ENCODE measurements at regions not wholly inside any gene's neighbourhood (a gene's known extent, or its start where the extent isn't known, plus 50 kb on each side); places are given as distances from the start of the nearest gene placed in this dataset.

DNA sequence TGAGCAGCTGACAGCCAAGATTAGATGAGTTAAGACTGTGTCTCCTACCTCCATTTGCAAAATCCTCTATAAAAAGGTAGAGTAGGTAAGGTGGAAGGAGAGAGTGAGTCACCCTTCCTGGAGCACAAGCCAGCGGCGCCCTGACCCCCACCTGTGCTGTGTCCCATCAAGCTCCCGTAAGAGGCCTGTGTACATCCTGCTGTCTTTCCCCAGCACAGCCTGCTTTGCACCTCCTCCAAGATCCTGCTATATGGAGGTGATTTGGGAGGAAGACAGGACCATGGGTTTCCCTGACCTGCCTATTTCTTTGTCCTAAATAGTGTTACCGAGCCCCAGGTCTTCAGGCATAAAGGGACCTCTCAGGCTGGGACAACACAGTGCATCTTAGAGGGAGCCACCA, 62.3 kb upstream of the UQCRFS1 start:
- TF ChIP-seq POLR2A (IDR thresholded peaks at IDR 0.05) (no peak), POLR2AphosphoS5 (IDR thresholded peaks at IDR 0.05) (no peak), EP300 (IDR thresholded peaks at IDR 0.05) (no peak)
- TF ChIP-seq, protein P1, sequence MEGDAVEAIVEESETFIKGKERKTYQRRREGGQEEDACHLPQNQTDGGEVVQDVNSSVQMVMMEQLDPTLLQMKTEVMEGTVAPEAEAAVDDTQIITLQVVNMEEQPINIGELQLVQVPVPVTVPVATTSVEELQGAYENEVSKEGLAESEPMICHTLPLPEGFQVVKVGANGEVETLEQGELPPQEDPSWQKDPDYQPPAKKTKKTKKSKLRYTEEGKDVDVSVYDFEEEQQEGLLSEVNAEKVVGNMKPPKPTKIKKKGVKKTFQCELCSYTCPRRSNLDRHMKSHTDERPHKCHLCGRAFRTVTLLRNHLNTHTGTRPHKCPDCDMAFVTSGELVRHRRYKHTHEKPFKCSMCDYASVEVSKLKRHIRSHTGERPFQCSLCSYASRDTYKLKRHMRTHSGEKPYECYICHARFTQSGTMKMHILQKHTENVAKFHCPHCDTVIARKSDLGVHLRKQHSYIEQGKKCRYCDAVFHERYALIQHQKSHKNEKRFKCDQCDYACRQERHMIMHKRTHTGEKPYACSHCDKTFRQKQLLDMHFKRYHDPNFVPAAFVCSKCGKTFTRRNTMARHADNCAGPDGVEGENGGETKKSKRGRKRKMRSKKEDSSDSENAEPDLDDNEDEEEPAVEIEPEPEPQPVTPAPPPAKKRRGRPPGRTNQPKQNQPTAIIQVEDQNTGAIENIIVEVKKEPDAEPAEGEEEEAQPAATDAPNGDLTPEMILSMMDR (IDR thresholded peaks at IDR 0.05): no peak
